HuH-7 (cell line): ENCODE measurements at regions not wholly inside any gene's neighbourhood (a gene's known extent, or its start where the extent isn't known, plus 50 kb on each side); places are given as distances from the start of the nearest gene placed in this dataset.

Source experiments
- DNase-seq: peaks from one replicate; pipeline ENCODE4 v3.0.0; 2011; ENCODE audit warnings: low spot score

- DNase-seq, result no peak
Observed at GRCh38 chr5:4387290-4387689, 752.8 kb upstream of the ADAMTS16 start.

DNA sequence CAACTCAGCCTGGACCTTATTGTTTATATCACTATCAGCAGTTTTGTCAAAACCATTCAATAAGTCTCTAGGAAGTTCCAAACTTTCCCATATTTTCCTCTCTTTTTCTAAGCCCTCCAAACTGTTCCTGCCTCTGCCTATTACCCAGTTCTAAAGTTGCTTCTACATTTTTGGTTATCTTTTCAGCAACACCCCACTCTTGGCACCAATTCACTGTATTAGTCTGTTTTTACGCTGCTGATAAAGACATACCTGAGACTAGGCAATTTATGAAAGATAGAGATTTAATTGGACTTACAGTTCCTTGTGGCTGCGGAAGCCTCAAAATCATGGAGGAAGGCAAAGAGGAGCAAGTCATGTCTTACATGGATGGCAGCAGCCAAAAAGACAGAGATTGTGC, 744.4 kb upstream of the ADAMTS16 start:
- DNase-seq, result no peak

GRCh38 chr5:4405614-4406219, 734.4 kb upstream of the ADAMTS16 start:
- no peak for DNase-seq

DNA sequence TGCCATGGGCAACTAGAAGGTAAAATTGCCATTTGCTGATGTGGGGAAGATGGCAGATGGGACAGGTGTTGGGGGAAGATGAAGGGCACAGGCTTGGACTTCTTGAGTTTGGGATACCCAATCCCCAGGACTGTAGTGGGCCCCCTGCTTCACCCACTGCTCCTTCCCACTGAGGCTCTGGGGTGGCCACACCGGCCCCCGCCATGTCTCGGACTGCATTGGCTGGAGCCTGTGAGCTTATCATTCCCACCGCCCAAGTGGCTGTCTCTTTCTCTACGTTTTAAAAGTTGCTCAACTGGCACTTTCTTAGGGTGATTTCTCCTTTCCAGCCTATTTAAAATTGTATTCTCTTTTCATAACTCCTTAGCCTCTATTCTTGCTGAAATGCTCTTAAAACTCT, 730.0 kb upstream of the ADAMTS16 start:
- DNase-seq, result no peak

- DNase-seq, result no peak
Observed at GRCh38 chr5:4411664-4412063, 728.5 kb upstream of the ADAMTS16 start.

- no peak for DNase-seq
Observed at GRCh38 chr5:4413996-4414395, 726.1 kb upstream of the ADAMTS16 start.

GRCh38 chr5:4418084-4418483, 722.0 kb upstream of the ADAMTS16 start:
- no peak for DNase-seq

GRCh38 chr5:4419281-4419680, 720.8 kb upstream of the ADAMTS16 start:
- DNase-seq, result no peak

DNA sequence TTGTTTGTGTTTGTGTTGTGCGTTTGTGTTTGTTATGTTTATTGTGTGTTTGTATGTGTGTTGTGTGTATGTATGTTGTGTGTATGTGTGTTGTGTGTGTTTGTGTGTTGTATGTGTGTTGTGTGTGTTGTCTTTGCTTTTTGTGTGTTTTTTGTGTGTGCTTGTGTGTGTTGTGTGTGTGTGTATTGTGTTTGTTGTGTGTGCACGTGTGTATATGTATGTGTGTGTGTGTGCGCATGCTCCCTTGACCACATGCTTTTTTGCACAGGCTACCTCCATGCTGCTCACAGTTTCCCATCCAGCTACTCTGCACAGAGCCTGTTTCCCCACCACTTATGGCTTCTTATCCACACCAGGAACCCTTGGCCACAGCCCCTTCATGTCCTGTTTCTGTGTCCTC, 720.0 kb upstream of the ADAMTS16 start:
- no peak for DNase-seq

DNA sequence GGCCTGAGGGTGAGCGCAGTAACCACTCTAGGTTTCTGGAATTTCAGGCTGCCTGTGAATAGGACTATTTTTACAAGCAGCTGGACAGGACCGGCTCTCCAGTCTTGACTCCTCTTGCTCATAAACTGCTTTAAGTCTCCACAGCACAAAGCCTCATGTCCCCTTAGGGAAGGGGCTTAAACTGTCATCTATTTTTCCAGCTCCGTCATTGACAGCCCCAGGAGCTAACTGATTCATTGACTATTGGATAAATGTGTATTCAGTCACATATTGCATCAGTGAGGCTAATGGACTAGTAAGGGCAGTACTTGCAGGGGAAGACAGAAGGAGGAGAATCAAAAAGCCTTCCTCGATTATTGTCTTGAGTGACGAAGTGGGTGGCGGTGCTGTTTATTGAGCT, 719.4 kb upstream of the ADAMTS16 start:
- DNase-seq, result no peak

GRCh38 chr5:4422247-4422646, 717.9 kb upstream of the ADAMTS16 start:
- no peak for DNase-seq

DNA sequence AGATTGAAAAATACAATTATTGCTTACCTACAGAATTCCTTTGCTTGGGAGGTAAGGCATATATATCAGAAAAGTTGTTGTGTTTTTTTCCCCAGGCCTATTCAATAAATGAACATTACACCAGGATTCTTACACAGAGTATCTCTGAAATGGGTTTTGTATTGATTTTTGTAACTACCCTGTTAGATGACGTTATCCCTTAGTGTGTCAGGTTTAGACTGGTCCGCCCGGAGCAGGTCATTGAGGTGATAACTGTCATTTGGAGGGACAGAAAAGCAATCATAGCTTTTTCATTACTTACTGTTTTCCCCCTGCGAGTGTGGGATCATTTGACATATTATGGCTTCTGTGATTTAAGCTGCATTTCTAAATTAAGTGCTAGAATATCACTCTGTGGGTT, 715.2 kb upstream of the ADAMTS16 start:
- no peak for DNase-seq

- DNase-seq, result no peak
Observed at GRCh38 chr5:4440536-4440935, 699.6 kb upstream of the ADAMTS16 start.

- no peak for DNase-seq
Observed at GRCh38 chr5:4442221-4442620, 697.9 kb upstream of the ADAMTS16 start.

GRCh38 chr5:4447657-4448056, 692.5 kb upstream of the ADAMTS16 start:
- no peak for DNase-seq

GRCh38 chr5:4453655-4454054, 686.5 kb upstream of the ADAMTS16 start:
- no peak for DNase-seq

DNA sequence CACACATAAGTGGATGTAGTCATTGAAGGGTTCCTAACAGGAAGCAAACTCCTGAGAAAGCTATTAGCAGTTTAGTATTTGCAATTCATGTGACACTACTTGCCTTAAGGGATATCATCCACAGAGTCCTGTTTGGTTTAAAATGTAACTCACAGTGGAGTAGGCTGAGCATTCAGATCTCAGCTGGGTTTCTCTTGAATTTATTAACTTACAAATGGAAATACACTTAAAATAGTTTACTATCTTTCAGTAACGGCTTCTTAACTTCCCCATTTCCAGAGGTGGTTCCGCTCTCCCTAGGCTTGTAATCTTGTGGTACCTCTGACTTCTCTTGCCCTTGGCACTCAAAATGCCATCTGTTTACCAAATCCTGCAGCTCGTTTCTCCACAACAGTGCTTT, 660.7 kb upstream of the ADAMTS16 start:
- DNase-seq, result no peak

GRCh38 chr5:4480528-4481349, 659.4 kb upstream of the ADAMTS16 start:
- no peak for DNase-seq

- no peak for DNase-seq
Observed at GRCh38 chr5:4487581-4487980, 652.5 kb upstream of the ADAMTS16 start.

- no peak for DNase-seq
Observed at GRCh38 chr5:4511996-4512656, 628.0 kb upstream of the ADAMTS16 start.

GRCh38 chr5:4513381-4513780, 626.7 kb upstream of the ADAMTS16 start:
- no peak for DNase-seq

DNA sequence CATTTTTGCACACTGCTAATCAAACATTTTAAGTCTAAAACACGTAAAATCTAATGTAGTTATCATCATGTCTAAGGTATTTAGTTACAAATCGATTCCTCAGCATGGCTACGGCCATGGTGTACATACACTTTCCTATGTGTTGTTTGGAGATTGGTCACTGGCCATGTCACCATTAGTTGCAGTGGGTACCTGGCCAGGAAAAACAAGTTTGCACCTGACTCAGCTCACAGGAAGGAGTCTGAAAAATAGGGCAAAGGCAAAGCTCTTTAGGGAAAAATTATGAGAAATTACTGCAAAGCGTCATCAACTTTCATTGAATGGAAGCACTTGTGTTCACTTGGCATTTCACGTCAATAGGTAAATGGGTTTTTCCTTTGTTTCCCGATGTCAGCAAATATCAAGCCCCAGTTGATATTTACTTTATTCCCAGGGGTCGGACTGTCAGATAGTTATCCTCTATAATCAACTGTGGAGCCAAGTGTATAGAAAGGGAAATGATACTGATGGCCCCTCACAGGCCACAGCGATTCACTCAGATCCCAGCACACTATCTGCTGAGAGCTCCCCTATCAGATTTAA, 626.0 kb upstream of the ADAMTS16 start:
- DNase-seq, result no peak
